ENCODE measurements at regions not wholly inside any gene's neighbourhood (a gene's known extent, or its start where the extent isn't known, plus 50 kb on each side); places are given as distances from the start of the nearest gene placed in this dataset.
"Not testable (repeated sequence)": the region's sequence is repeated elsewhere in the genome, so short reads cannot be mapped to it uniquely, and the experiment has no call there.

DNA sequence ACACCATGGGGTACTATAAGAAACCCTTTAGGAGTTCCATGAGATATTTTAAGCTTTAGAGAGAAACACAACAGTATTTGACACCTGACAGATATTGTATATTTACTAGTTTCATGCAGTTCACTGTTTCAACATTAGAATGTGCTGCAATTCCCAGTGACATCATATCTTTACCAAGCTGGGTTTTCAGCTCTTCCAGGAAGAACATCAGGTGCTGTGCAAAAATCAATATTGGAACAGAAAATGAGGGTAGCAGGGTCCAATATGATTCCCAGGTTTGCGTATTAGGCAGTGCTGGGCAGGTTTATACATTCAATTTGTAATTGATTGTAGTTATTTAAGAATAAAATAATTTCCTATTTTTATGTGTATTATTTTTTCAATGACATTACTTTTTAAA lies 500.0 kb upstream of the EPHA7 start:
- FAIRE-seq = no peak

DNA sequence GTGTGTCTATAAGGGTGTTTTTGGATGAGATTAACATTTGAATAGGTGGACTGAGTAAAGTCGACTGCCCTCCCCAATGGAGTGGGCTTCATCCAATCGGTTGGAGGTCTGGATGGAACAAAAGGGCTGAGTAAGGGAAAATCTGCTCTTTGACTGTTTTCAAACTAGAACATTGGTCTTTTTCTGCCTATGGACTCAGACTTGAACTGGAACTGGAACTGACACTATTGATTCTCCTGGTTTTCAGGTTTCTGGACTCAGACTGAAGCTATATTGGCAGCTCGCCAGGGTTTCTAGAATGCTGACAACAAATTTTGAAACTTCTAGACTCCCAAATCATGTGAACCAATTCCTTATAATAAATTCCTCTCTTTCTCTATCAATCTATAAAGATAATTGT lies 498.9 kb upstream of the EPHA7 start:
- FAIRE-seq = no peak

DNA sequence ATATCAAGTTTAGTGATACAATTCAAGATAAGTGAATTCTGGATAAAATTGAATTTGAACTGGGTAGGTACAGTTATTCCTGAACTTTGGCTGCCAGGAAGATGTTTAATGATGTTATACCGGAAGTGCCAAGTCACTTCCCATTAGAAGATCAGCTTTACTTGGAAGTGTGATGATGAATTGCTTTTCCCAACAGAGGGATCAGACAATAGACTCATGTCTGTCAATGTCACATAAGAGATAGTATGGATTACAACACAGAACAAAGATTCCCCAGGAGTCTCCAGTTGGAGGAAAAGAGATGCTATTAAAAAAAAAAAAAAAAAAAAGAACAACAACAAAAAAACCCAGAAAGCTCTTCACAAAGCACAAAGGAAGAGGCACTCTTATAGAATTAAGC lies 497.9 kb upstream of the EPHA7 start:
- FAIRE-seq = no peak

DNA sequence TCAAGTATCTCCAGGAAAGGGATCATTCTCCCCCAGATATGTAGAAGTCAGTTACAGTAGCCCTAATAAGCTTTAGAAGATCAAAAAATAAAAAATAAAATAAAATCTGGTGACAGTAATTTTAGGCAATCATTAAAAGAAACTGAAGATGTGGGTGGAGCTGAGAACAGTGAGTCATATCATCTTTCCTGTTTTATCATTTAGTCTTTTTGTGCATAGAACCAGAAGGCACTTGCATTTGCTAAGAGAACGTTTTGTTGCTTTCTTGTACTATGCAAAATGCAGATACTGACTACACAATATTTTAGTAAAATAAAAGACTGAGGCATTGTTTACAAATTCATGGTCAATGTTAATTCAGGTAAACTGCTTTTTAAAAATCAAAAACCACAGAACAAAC lies 497.4 kb upstream of the EPHA7 start:
- no peak for FAIRE-seq

- FAIRE-seq = no peak
These were observed 496.6 kb upstream of the EPHA7 start for GRCh38 chr6:93915961-93916360.

- FAIRE-seq = no peak
These were observed 483.2 kb upstream of the EPHA7 start for GRCh38 chr6:93902517-93902916.

DNA sequence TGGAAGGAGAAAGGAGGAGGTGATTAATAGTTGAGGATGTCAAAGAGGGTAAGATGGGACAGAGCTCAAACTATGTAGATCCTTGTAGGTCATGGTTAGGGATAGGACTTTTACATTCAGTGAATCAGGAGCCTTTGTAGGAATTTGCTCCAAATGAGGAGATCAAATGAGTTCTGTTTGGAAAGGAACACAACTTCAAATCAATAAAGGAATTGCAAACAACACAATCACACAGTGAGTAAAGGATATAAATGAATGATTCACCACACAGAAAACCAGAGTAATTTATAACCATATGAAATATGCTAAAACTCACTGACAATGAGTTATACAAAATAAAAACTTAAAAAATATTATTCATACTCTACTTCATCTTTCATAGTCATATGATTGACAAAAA lies 480.8 kb upstream of the EPHA7 start:
- FAIRE-seq = no peak

GRCh38 chr6:93896081-93896480 lies 476.7 kb upstream of the EPHA7 start:
- FAIRE-seq = no peak

DNA sequence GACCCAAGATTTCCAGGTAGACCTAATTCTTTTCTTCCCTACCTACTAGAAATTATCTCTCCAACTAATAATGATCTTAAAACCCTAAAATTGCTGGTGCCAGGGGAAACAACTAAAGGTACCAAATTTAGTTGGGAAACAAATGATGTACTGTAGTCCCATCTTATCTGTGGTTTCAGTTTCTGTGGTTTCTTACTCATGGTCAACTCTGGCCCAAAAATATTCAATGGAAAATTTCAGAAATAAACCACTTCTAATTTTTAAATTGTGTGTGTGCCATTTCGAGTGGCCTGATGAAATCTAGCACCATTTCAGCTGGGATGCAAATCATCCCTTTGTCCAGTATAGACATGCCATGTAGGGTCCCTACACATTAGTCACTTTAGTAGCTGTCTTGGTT lies 475.2 kb upstream of the EPHA7 start:
- FAIRE-seq = no peak

- no peak for FAIRE-seq
These were observed 470.4 kb upstream of the EPHA7 start for GRCh38 chr6:93889713-93890112.

- FAIRE-seq = no peak
These were observed 467.1 kb upstream of the EPHA7 start for GRCh38 chr6:93886416-93886815.

DNA sequence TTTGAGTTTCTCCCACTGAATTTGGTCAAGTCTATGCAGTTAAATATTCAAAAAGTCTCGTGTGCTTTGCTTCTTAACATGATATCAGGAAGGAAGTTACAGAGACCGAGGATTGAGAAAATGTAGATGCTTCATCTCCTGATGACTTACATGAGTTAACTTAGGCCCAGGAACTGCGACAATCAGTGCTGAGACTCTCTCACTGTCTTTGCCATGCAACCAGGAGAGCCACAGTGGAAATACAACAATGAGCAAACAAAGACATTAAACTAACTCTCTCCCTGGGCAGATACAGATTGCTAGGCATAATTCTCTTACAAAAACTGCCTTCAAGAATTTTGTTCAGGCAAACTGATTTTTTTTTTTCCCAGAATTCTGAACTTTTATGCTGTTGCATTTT lies 440.6 kb upstream of the EPHA7 start:
- FAIRE-seq = no peak

DNA sequence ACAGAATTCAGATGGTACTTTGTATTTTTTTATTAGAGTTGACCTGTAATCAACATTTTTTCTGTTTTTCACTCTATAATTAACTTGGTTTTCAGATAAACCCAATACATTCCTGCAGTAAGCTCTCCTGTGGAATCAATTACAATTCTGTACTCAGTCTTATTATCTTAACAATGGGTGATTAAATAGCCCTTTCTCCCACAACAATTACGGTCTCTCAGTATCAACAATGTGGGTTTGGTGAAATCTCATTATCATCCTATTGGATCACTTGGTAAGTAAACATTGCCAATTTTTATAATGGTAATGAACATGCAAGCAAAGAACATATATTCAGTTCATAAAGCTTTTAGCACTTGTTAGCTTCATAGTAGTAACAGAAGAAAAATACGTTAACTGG lies 438.9 kb upstream of the EPHA7 start:
- FAIRE-seq = no peak

GRCh38 chr6:93849857-93850256 lies 430.5 kb upstream of the EPHA7 start:
- FAIRE-seq = no peak

DNA sequence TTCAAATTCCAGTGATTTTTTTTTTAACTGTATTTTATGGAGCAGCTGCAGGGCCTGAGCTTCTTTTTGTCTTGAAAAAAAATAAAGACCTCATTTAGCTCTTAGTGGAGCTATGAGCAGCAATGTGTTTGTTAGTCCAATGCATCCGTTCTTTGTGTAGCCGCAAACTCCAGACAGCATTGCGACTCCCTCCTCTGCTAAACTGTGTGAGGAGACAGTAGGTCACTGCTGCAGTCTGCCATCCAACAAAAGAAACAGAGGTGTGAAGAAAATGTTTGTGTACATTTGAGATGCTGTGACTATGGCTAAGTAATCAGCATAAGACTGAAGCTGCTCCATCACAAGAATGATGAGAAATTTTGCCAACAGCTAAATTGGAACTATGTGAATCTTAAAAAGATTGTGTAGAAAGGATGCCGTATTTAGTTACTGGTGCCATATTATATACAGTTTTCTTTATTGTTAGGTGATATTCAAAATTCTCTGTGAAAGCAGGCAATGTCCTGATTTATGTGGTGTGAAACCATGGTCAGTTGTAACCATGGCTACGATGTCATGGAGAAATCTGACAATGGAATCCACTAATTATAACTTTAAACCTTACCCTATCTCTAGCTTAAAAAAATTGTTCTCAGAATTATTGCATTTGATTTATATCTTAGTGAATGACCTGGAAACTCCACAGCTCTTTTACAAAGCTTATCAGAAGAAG lies 428.8 kb upstream of the EPHA7 start:
- FAIRE-seq = no peak

DNA sequence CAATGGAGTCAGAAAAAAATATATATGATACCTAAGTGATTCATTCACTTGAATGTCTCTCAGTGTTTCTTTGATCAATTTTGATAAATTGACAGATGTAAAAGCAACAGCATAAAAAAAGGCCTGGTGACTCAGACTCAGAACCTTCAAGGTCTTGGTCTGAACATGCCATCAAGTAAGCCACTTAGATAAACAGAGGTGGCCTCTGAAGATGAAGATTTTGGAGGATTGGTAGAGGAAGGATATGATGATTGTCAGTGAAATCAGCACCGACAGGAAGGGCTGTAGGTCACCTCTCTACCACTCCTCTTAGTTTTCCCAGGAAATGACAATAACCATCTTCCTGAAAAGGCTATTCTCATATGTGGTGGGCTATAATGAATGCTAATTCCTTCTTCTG lies 422.8 kb upstream of the EPHA7 start:
- FAIRE-seq = no peak

DNA sequence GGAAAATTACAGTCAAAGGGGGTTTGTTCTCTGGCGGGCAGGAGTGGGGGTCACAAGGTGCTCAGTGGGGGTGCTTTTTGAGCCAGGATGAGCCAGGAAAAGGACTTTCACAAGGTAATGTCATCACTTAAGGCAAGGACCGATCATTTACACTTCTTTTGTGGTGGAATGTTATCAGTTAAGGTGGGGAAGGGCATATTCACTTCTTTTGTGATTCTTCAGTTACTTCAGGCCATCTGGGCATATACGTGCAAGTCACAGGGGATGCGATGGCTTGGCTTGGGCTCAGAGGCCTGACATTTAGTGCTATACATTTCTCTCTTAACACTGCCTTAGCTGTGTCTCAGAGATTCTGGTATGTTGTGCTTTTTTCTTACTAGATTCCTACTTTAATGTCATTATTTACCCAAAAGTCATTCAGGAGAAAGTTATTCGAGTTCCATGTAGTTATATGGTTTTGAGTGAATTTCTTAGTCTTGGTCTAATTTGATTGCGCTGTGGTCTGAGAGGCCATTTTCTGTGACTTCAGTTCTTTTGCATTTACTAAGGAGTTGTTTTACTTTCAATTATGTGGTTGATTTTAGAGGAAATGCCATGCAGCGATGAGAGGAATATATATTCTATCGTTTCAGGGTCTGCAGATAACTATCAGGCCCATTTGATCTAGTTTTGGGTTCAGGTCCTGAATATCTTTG lies 416.2 kb upstream of the EPHA7 start:
- FAIRE-seq = not testable (repeated sequence)

DNA sequence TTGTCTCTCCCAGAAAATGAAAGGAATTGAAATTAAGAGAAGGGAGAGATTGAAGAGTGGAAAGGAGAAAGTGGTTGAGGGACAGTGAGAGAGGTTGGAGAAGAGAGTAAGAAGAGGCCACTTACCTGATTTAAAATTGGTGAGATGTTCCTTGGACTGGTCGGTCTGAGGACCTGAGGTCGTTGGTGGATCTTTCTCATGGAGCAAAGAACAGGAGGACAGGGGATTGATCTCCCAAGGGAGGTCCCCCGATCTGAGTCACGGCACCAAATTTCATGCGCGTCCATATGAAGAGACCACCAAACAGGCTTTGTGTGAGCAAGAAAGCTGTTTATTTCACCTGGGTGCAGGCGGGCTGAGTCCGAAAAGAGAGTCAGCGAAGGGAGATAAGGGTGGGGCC lies 415.7 kb upstream of the EPHA7 start:
- FAIRE-seq = not testable (repeated sequence)

- FAIRE-seq = not testable (repeated sequence)
These were observed 414.0 kb upstream of the EPHA7 start for GRCh38 chr6:93833326-93833725.

- not testable (repeated sequence) for FAIRE-seq
These were observed 410.4 kb upstream of the EPHA7 start for GRCh38 chr6:93829757-93830156.

DNA sequence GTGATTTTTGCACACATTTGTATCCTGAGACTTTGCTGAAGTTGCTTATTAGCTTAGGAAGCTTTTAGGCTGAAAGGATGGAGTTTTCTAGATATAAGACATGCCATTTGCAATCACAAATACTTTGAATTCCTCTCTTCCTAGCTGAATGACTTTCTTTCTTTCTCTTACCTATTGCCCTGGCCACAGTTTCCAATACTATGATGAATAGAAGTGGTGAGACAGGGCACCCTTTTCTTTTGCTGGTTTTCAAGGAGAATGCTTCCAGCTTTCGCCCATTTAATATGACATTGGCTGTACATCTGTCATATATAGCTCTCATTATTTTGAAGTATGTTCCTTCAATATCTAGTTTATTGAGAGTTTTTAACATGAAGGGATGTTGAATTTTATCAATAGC lies 409.6 kb upstream of the EPHA7 start:
- FAIRE-seq = no peak

DNA sequence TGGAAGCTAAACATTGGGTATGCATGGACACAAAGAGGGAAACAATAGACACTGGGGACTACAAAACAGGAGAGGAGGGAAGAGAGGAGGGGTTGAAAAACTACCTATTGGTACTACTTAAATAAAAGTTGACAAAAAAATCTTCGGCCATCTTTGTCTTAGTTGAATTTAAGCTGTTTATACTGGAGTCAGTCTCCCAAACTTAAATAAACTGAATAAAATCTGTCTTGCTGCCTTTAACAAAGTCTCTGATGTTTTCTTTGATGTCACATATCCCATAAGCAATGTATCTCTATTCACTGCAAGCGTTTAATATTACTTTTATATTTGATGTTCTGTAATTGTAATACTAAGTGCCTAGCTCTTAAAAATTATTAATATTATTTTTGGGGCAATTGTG lies 409.2 kb upstream of the EPHA7 start:
- FAIRE-seq = no peak

DNA sequence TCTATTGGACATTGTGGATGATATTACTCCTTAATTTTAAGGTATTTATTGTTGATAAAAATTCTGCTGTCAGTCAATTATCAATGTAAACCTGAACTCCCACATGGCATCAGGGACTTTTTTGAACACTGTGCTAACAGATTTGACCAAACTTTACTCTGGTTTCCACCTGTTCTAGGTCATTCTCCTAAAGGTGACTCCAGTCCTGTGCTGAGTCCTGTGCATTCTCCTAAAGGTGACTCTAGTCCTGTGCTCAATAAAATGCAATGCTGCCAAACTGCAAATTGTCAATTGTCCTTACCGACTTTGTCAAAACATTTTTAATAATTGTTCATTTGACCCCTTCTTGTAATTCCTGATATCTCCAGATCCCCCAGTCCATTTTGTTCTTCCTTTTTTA lies 408.4 kb upstream of the EPHA7 start:
- no peak for FAIRE-seq

DNA sequence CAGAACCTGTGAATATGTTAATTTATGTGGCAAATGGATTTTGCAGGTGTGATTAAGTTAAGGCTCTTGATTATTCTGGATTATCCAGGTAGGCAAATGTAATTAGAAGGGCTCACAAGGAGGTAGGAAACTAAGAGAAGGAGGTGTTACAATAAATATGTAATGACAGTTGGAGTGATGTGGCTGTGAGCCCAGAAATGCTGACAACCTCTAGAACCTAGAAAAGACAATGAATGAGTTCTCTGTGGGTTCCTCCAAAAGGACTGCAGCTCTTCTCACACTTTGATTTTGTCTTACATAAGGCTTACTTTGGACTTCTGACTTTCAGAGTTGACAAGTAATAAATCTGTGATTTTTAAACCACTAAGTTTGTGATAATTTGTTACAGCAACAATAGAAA lies 406.6 kb upstream of the EPHA7 start:
- no peak for FAIRE-seq

DNA sequence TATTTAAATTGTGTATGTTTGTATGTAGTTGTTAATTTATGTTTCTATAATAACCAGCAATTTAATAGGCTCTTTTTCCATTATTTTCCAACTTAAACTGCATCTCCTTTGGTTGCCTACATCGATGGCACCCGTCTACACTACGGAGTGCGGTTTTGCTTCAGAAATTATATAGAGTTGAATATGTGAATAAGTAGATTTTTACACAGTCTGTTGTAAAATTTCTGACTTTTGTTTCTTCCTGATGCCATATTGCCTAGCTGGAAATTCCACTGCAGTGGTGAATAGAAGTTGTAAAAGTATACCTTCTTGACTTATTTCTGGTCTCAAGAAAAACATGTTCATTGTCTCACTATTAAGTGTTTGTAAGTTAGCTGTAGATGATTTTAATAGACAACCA lies 404.1 kb upstream of the EPHA7 start:
- FAIRE-seq = no peak
